ENCODE measurements at regions not wholly inside any gene's neighbourhood (a gene's known extent, or its start where the extent isn't known, plus 50 kb on each side); places are given as distances from the start of the nearest gene placed in this dataset.

- TF ChIP-seq EP300 (IDR thresholded peaks at IDR 0.05; ENCODE audit: low read depth) (no peak), CTCF (IDR thresholded peaks at IDR 0.05) (no peak), POLR2AphosphoS5 (IDR thresholded peaks at IDR 0.05) (no peak), POLR2A (IDR thresholded peaks at IDR 0.05) (no peak)
- Histone ChIP-seq H3K36me3 (no peaks in the 10 kb centered on the region), H3K4me1 (no peaks in the 10 kb centered on the region), H3K9me3 (no peaks in the 10 kb centered on the region), H3K27me3 (no peaks in the 10 kb centered on the region), H3K4me3 (no peak overlapping the region), H3K27ac (no peak overlapping the region)
- in situ Hi-C loops (cut with MboI; ENCODE audit: low pct_ligation_motif_present in 1 of 4, low pct_unique_long_range_greater_than_20kb in 1 of 4, low sequenced_read_pairs in 3 of 4): no loop called here
- intact Hi-C loops (cut with DNase I; ENCODE audit: low total_unique reads): no loop called here
- WGBS, 2 donors (ENCODE audit: low coverage in 1 of 2): 71 to 73% methylated on average over 1 of the region's 1 CpG
- no peak for DNase-seq
Observed at GRCh38 chr7:12025246-12025645, 185.8 kb upstream of the TMEM106B start.

GRCh38 chr7:12028508-12028907, 182.6 kb upstream of the TMEM106B start:
- 32 to 100% methylated on average over 1 of the region's 1 CpG for WGBS, 2 donors (ENCODE audit: low coverage in 1 of 2)
- Histone ChIP-seq H3K9me3 (no peaks in the 10 kb centered on the region), H3K27me3 (no peaks in the 10 kb centered on the region), H3K27ac (no peak overlapping the region), H3K36me3 (no peaks in the 10 kb centered on the region), H3K4me3 (no peak overlapping the region), H3K4me1 (no peaks in the 10 kb centered on the region)
- intact Hi-C loops (cut with DNase I; ENCODE audit: low total_unique reads) (no loop called here), in situ Hi-C loops (cut with MboI; ENCODE audit: low pct_ligation_motif_present in 1 of 4, low pct_unique_long_range_greater_than_20kb in 1 of 4, low sequenced_read_pairs in 3 of 4) (no loop called here)
- TF ChIP-seq POLR2AphosphoS5 (IDR thresholded peaks at IDR 0.05) (no peak), EP300 (IDR thresholded peaks at IDR 0.05; ENCODE audit: low read depth) (no peak), POLR2A (IDR thresholded peaks at IDR 0.05) (no peak), CTCF (IDR thresholded peaks at IDR 0.05) (no peak)
- DNase-seq: no peak

GRCh38 chr7:12030116-12030515, 181.0 kb upstream of the TMEM106B start:
- no peaks in the 10 kb centered on the region for H3K27me3 ChIP-seq
- TF ChIP-seq POLR2A (IDR thresholded peaks at IDR 0.05): no peak
- in situ Hi-C loops (cut with MboI; ENCODE audit: low pct_ligation_motif_present in 1 of 4, low pct_unique_long_range_greater_than_20kb in 1 of 4, low sequenced_read_pairs in 3 of 4) (no loop called here), intact Hi-C loops (cut with DNase I; ENCODE audit: low total_unique reads) (no loop called here)
- no peaks in the 10 kb centered on the region for H3K9me3 ChIP-seq
- 74 to 84% methylated on average over 4 to 5 of the region's 5 CpGs for WGBS, 2 donors (ENCODE audit: low coverage in 1 of 2)
- no peaks in the 10 kb centered on the region for H3K4me1 ChIP-seq
- H3K27ac ChIP-seq: no peak overlapping the region
- H3K4me3 ChIP-seq: no peak overlapping the region
- no peaks in the 10 kb centered on the region for H3K36me3 ChIP-seq
- DNase-seq: no peak

- TF ChIP-seq CTCF (IDR thresholded peaks at IDR 0.05) (no peak), EP300 (IDR thresholded peaks at IDR 0.05; ENCODE audit: low read depth) (no peak)
- in situ Hi-C loops (cut with MboI; ENCODE audit: low pct_ligation_motif_present in 1 of 4, low pct_unique_long_range_greater_than_20kb in 1 of 4, low sequenced_read_pairs in 3 of 4) (no loop called here), intact Hi-C loops (cut with DNase I; ENCODE audit: low total_unique reads) (no loop called here)
- Histone ChIP-seq H3K27me3 (no peaks in the 10 kb centered on the region), H3K4me3 (no peak overlapping the region), H3K27ac (no peak overlapping the region), H3K36me3 (no peaks in the 10 kb centered on the region), H3K9me3 (no peaks in the 10 kb centered on the region), H3K4me1 (no peaks in the 10 kb centered on the region)
- 40 to 48% methylated on average over 1 of the region's 1 CpG for WGBS, 2 donors (ENCODE audit: low coverage in 1 of 2)
- DNase-seq: no peak
Observed at GRCh38 chr7:12031186-12031585, 179.9 kb upstream of the TMEM106B start.

- Histone ChIP-seq H3K9me3 (no peaks in the 10 kb centered on the region), H3K27me3 (no peaks in the 10 kb centered on the region), H3K4me3 (no peak overlapping the region), H3K4me1 (no peaks in the 10 kb centered on the region), H3K36me3 (no peaks in the 10 kb centered on the region), H3K27ac (no peak overlapping the region)
- no peak for TF ChIP-seq POLR2AphosphoS5 (IDR thresholded peaks at IDR 0.05)
- TF ChIP-seq CTCF (IDR thresholded peaks at IDR 0.05): no peak
- TF ChIP-seq POLR2A (IDR thresholded peaks at IDR 0.05): no peak
- TF ChIP-seq EP300 (IDR thresholded peaks at IDR 0.05; ENCODE audit: low read depth): no peak
- intact Hi-C loops (cut with DNase I; ENCODE audit: low total_unique reads): no loop called here
- in situ Hi-C loops (cut with MboI; ENCODE audit: low pct_ligation_motif_present in 1 of 4, low pct_unique_long_range_greater_than_20kb in 1 of 4, low sequenced_read_pairs in 3 of 4): no loop called here
- DNase-seq: no peak
Observed at GRCh38 chr7:12031638-12032037, 179.5 kb upstream of the TMEM106B start.
